DMS114 treated with DMSO at 0.1 percent for 48 hours (cell line): ENCODE measurements at regions not wholly inside any gene's neighbourhood (a gene's known extent, or its start where the extent isn't known, plus 50 kb on each side); places are given as distances from the start of the nearest gene placed in this dataset.
"Not testable (repeated sequence)": the region's sequence is repeated elsewhere in the genome, so short reads cannot be mapped to it uniquely, and the experiment has no call there.

ENCODE experiments used
- DNase-seq: peaks from one replicate; lab custom pipeline; 2025; ENCODE audit not compliant: unreplicated experiment; lab: John Stamatoyannopoulos, UW

DNA sequence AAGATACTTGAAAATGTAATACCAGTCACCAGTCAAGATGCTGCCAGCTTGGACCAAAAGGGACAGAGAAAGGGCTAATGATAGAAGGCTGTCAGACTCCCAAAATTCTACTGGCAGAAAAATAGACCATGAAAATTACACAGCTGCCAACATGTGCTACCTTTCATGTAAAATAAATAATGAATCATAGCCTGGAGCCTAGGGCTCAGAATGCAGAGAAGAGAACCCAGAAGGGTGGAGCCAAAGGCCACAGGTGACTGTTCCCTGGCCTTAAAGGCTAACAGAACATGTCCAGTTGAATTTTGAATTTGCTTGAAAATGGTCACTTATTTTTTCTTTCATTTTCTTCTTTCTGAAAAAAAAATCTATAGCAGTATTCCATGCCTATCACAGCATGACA lies 1827.0 kb upstream of the MIR17HG start:
- DNase-seq, result no peak

DNA sequence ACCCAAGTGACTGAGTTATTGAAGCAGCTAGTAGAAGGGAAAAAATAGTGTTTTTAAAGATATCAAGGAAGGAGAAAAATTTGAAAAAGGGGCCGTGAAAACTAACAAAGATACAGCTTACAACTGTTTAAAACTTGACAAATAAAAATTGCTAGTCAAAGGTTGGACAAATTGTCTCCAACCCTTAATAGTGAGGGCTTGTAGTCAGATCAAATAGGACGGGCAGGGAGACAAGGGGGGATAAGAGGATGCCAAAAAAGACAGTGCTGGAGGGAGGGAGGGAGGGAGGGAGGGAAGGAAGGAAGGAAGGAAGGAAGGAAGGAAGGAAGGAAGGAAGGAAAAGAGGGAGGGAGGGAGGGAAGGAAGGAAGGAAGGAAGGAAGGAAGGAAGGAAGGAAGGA lies 1825.8 kb upstream of the MIR17HG start:
- not testable (repeated sequence) for DNase-seq

DNA sequence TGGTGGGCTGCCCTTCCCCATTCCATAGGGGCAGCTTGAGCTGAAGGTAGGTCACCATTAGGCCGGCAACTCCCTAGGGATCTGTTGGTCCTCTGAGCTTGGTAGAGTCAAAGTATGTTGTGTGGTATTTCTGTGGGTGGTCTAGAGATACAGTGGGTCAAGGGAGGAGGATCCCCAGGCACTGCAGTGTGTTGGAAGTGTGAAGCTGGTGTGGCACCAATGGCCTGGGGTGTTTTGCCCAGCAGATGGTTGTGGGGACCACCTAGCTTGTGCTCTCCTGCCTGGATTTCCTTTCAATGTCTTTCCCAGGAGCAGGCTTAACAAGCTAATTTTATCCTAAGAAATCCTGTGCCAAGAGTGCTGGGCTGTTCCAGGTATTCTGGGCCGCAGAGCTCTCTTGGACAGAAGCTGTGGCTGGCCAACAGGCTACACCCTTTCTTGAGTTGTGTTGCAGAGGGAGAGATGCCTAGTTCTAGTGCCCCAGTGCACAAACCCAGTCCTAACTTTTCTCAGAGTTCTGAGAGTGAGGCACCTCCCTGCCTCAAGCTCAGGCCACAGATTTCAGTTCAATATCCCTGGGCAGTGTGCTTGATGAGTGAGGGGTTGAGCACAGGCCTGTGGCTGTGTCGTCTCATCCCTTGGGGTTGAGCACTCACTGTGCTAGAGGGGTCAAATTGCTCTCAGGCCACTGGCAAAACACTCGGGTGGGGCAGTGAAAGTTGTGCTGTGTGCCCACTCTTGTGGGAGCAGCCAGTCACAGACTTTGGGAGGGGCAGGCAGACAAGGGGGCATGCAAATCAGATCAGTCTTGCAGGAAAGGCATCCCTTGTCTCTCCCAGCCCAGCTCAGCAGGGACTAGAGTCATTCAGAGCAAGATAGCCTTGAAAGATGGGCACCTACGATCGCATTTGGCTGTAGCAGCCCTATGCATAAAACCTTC lies 1806.1 kb upstream of the MIR17HG start:
- DNase-seq, result no peak

DNA sequence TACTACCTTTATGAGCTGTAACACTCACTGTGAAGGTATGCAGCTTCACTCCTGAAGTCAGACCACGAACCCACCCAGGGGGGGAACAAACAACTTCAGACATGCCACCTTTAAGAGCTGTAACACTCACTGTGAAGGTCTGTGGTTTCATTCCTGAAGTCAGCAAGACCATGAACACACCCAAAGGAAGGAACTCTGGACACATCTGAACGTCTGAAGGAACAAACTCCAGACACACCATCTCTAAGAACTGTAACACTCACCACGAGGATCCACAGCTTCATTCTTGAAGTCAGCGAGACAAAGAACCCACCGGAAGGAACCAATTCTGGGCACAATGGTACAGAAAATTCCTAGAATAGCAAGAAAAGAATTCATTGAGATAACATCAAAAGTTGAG lies 1796.5 kb upstream of the MIR17HG start:
- no peak for DNase-seq

DNA sequence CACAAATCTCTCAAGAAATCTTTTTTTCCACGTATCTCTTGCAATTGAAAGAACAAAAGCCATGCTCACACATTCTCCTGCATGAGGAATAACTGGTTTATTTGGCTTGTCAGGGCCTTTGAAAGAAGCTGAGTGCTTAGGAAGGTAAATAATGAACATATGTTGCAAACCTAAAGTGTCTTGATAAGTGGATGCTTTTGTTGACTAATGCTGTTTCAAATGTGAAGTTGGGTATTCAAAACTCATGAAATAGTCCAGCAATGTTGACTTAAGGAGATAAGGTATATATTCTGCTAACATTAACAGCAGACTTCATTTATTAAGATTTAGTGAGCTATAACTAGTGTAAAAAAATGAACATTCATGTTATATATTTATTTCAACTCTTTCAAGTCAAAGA lies 1792.7 kb upstream of the MIR17HG start:
- DNase-seq, result no peak

DNA sequence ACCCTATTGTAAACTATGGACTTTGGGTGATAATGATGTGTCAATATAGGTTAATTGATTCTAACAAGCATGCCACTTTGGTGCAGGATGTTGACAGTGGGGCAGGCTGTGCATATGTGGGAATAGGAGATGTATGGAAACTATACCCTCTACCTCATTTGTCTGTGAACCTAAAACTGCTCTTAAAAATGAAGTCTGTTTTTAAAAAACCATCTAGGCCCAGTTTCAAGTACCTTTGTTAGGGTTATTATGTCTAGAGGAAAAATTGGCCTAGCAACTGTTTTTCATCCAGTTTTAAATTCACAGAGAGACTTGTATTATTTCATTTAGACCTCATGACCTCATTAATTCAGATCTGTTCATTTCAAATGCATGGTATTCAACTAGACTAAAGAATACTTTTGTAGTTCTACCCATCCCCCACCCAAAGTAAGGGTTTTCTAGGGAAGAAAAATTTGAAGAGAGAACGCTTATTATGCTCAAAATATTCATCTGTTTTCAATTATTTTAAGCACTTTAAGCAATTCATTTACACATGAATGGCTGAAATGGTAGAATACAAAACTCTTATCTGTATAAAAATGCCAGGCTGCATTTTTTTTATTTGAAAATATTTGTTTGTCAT lies 1781.9 kb upstream of the MIR17HG start:
- DNase-seq, result no peak

DNA sequence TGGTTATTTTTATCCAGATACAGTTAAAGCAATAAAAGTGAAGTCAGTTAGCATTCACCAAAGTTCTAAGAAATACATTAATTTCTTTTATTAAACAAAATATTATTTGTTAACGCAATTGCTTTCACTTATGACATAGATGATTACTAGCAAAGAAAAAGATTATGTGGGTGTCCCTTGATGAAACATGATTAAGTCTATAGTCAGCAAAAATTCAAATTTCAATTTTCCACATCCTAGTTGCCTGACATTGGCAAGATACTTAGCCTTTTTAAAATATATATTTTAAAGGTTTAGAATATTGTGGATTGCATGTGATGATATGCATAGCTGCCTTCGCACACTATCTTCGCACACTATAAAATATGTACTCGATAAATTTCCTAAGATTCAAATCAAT lies 1780.5 kb upstream of the MIR17HG start:
- DNase-seq, result no peak

DNA sequence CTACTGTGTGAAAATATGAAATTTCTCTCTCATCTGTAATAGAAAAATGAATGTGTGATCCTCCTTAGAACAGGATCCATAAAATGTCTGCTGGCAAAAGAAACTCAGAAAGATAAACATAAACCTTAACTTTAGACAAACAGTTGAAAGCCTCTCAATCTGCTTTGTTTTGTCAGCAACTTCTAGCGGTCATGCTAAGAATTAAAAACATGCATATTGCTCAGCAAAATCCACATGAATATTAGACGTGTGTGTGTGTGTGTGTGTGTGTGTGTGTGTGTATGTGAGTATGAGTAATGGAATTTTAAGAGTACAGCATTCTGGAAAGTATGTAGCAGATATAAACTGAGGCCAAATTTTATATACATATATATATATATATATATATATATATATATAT lies 1779.2 kb upstream of the MIR17HG start:
- DNase-seq, result no peak

DNA sequence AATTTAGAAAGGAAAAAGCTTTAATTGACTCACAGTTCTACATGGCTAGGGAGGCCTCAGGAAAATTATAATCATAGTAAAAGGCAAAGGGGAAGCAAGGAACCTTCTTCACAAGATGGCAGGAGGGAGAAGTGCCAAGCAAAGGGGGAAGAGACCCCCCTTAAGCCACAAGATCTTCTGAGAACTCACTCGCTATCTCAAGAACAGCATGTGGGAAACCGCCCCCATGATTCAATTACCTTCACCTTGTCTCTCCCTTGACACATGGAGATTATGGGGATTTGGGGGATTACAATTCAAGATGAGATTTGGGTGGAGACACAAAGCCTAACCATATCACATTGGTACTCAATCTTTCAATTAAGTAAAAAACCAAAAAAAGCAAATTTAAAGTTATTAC lies 1778.7 kb upstream of the MIR17HG start:
- DNase-seq, result no peak

DNA sequence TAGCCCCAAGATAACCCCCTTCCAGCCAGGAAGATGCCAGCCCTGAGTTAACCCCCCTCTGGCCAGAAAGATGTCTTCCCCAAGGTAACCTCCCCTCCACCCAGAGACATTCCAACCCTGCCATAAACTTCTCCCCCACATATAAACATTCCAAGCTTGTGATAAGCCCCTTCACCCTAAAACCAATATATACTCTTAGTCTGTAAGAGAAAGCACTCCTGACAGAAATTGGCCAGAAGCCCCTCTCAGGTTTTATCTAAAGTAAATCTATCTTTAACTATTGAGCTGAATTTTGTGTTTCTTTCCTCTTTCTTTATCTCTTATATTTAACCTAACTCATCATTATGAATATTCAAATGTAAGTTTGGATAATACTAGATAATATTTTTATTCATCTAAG lies 1775.8 kb upstream of the MIR17HG start:
- no peak for DNase-seq

DNA sequence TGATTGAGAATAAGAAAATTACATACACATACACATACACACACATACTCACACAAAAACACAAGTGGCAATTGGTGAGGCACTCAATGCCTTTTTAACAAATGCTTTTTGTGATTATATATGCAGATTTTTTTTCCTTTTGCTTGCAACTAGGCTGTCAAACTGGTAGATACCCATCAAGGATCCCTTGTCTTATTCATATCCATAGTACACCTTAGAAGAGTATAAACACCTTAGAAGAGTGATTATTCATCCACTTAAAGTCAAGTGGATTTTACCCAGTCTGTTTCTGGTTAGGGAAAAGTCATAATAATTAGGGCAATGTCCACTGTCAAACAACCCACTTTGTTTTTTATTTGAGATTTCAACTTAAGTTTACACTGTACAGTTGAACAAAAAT lies 1773.4 kb upstream of the MIR17HG start:
- DNase-seq, result no peak

DNA sequence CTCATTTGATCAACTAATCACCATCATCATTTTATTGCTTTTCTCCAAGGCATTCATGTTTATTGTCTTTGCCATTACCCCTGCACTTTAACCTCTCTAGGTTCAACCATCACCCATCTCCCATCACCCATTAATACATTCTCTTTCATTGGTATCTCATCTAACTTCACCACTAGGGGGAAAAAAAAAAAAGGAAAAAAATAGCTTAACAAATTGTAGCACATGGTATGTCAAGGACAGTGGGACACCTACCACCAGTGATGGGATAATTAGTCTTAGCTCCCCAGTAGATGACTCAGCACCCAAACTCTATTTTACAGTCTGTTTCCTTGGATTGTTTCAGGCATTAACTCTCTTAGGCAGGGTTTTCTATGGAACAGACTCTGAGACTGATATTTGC lies 1770.2 kb upstream of the MIR17HG start:
- DNase-seq, result no peak

DNA sequence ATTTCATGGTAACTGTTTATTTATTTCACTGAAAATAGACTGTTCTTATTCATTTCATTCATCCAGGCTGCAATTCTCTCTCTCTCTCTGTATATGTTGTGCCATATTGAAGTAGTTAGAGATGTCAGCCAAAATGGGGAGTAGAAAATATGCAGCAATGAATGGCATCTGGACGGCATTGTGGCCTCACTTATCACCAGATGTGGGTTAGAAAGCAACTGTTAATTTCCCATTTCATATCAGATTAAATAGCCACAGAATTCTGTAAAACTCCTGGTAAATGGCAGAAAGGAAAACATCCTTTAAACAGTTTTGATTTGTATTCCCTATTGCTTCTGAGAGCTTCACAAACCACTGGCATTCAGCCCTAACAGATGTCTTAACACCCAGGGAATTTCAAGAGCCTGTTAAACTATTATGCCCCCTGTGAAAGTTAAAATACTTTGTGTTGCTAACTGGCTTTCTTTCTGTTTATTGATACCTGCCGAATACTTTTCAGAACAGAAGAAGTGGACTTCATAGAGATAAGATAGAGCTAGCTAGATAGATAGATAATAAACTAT lies 1763.3 kb upstream of the MIR17HG start:
- no peak for DNase-seq

DNA sequence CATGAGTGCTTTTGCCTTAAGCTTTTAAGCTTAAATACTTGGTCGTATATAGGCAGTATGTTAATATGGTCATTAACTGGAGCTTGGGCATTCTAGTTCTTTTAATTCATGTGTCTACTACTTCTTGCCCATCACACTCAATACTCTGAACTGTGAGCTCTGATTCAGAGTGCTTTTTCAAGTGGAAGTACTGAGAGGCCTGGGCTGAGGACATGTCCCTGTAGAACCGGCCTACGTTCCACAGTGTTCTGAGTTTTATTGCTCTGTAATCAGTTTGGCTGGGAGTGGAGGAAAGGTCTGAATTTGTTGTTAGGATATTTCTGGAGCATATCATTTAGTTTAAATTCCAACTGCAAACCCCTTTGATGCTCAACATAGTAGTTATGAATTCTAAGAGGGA lies 1744.8 kb upstream of the MIR17HG start:
- DNase-seq, result no peak

DNA sequence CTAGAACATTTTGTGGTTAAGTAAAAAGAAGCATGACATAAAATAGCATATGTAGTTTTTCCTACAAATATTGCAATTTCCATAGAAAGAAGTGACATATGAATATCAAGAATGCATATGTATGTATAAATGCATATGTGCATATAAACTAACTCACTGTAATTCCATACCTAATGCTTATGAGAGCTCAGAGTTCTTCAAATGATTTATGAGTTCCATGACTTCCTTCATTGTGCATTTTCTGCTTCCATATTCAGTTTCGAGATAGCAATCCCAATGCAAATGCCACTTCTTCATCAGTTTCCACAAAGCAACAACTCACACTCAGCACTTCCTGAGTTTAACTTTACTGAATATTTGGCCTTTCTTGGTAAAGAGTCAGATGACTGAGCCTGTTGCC lies 1744.3 kb upstream of the MIR17HG start:
- no peak for DNase-seq

DNA sequence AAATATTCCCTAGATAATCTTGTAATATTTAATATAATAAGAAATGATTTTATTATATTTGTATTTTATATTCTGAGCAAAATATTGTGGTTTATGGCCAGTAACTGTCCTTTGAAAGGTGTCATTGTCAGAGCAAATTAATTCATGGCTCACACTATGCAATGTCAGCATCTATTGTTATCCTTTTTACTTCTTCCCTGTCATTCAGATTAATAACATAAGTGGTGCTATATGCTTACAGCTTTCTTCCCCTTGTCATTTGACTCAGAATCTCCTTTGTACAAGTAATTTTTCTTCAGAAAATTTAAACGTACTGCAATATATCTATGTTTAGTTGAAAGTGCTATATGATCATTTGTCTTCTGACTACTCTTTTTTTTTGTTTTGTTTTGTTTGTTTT lies 1738.2 kb upstream of the MIR17HG start:
- DNase-seq, result no peak

DNA sequence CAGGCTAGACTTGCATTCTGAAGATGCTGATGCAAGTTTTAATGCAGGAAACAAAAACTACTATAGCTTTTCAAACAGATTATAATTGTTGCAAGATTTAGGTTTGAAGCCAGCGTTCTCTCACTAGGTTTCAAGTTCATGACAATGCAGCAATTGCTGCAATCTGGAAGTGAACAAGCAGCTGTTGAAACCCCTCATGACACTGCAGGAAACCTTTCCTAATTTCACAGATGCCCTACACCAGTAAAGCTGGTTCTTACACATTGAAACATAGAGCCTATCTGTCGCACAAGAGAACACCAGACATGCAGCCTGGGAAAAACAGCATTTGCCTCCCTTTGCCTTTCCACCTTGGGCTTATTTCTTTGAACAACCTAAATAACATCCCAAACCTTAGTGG lies 1737.2 kb upstream of the MIR17HG start:
- DNase-seq, result no peak

DNA sequence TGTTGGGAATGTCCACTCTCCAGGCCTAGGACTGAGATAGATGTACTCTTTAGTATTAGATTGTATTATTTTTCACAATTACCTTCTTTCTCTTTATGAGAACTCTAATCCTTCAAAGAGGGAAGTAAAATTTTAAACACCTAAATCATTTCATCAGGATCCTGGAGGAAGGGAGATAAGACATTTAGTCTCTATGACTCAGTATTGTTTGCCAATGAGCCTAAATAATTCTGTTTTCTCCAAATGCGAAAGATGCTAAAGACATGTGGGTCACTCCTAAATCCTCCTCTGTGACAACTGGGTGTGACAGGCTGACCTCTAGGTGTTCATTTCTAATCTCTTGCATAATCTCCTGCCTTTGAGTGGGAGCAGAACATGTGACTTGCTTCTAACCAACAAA lies 1736.6 kb upstream of the MIR17HG start:
- DNase-seq, result no peak

DNA sequence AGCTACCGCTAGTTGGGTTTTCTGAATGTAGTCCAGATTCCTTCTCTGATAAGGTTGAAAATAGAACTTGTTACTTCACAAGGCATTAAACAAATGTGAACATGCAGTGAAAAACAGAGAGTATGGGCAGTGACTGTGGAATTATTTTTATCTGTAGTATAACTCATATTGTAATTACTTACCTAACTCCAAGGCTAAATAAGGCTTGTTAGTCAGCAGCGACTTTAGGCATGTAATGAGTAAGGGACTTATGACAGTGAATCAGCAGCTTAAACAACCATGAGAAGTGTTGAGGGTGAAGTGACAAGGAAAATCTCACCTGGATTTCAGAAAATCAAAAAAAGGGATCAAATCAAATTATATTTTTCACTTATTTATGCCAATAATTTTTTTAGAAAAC lies 1719.5 kb upstream of the MIR17HG start:
- DNase-seq, result no peak

DNA sequence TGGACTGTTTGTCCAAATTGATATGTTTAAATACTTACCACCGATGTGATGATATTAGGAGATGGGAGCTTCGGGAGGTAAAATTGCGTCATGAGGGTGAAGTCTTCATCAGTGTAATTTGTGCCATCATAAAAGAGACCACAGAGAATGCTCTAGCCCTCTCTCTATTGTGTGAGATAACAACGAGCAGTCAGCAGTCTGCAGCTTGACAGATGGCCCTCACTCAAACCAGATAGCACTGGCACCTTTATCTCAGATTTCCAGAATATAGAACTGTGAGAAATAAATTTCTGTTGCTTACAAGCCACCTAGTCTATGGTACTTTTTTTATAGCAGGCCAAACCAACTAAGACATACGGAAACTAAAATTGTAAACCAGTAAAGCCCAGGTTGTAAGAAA lies 1718.9 kb upstream of the MIR17HG start:
- no peak for DNase-seq

DNA sequence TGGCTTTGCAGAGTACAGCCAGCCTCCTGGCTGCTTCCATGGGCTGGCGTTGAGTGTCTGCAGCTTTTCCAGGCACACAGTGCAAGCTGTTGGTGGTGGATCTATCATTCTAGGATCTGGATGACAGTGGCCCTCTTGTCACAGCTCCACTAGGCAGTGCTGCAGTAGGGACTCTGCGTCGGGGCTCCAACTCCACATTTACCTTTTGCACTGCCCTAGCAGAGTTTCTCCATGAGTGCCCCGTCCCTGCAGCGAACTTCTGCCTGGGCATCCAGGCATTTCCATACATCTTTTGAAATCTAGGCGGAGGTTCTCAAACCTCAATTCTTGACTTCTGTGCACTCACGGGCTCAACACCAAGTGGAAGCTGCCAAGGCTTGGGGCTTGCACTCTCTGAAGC lies 1697.3 kb upstream of the MIR17HG start:
- no peak for DNase-seq

DNA sequence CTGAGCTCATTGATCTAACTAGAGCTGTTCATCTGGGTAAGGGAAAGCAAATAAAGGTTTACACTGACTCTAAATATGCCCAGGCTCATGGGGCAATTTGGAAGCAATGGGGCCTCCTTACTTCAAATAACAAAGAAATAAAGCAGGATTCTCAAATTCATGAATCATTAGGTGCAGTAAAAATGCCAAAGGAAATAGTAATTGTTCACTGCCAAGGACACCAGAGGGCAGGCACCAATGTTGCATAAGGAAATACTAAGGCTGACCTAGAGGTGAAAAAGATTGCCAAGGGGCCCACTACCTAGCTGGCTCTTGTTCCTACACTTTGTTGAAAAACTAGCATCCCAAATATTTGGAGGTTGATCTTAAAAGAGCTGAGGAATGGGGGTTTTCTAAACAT lies 1686.7 kb upstream of the MIR17HG start:
- no peak for DNase-seq
